ENCODE measurements at regions not wholly inside any gene's neighbourhood (a gene's known extent, or its start where the extent isn't known, plus 50 kb on each side); places are given as distances from the start of the nearest gene placed in this dataset.

- TF ChIP-seq SNAI2 (CRISPR knock-in tag; IDR thresholded peaks at IDR 0.05), result no peak
- TF ChIP-seq ARNTL (CRISPR knock-in tag; IDR thresholded peaks at IDR 0.05; ENCODE audit: borderline replicate concordance, low read depth), result no peak
- TF ChIP-seq ZNF565 (CRISPR knock-in tag; conservative IDR thresholded peaks at IDR 0.05; ENCODE audit: low read depth), result no peak
- no peak for ATAC-seq
Observed at GRCh38 chr9:86531971-86532640, 177.9 kb upstream of the TUT7 start.

GRCh38 chr9:86531273-86531970, 177.2 kb upstream of the TUT7 start:
- no peak for TF ChIP-seq CSRNP3 (CRISPR knock-in tag; IDR thresholded peaks at IDR 0.05)
- TF ChIP-seq POU6F1 (CRISPR knock-in tag; IDR thresholded peaks at IDR 0.05; ENCODE audit: borderline replicate concordance, low read depth), result no peak
- TF ChIP-seq RARB (CRISPR knock-in tag; IDR thresholded peaks at IDR 0.05), result no peak
- no peak for TF ChIP-seq ZNF70 (CRISPR knock-in tag; IDR thresholded peaks at IDR 0.05)
- no peak for TF ChIP-seq CREB5 (CRISPR knock-in tag; IDR thresholded peaks at IDR 0.05; ENCODE audit: low read depth)
- no peak for TF ChIP-seq ZFP3 (CRISPR knock-in tag; IDR thresholded peaks at IDR 0.05)
- TF ChIP-seq ZC3H10 (CRISPR knock-in tag; IDR thresholded peaks at IDR 0.05), result no peak
- TF ChIP-seq ESRRG (CRISPR knock-in tag; IDR thresholded peaks at IDR 0.05), result no peak
- no peak for TF ChIP-seq ZNF8 (CRISPR knock-in tag; IDR thresholded peaks at IDR 0.05)
- no peak for TF ChIP-seq SNAI2 (CRISPR knock-in tag; IDR thresholded peaks at IDR 0.05)
- TF ChIP-seq PATZ1 (CRISPR knock-in tag; IDR thresholded peaks at IDR 0.05; ENCODE audit: borderline replicate concordance), result no peak
- TF ChIP-seq CSDC2 (CRISPR knock-in tag; IDR thresholded peaks at IDR 0.05), result no peak
- TF ChIP-seq TSHZ2 (CRISPR knock-in tag; IDR thresholded peaks at IDR 0.05), result no peak
- no peak for TF ChIP-seq GLIS3 (CRISPR knock-in tag; IDR thresholded peaks at IDR 0.05)
- no peak for TF ChIP-seq OSR1 (CRISPR knock-in tag; IDR thresholded peaks at IDR 0.05)
- no peak for TF ChIP-seq ARNTL (CRISPR knock-in tag; IDR thresholded peaks at IDR 0.05; ENCODE audit: borderline replicate concordance, low read depth)
- TF ChIP-seq ZNF565 (CRISPR knock-in tag; conservative IDR thresholded peaks at IDR 0.05; ENCODE audit: low read depth), result no peak
- no peak for TF ChIP-seq TOX (CRISPR knock-in tag; IDR thresholded peaks at IDR 0.05; ENCODE audit: borderline replicate concordance)
- TF ChIP-seq PPARA (CRISPR knock-in tag; IDR thresholded peaks at IDR 0.05; ENCODE audit: borderline replicate concordance), result no peak
- ATAC-seq, result no peak
